ENCODE measurements at regions not wholly inside any gene's neighbourhood (a gene's known extent, or its start where the extent isn't known, plus 50 kb on each side); places are given as distances from the start of the nearest gene placed in this dataset.
"Not testable (repeated sequence)": the region's sequence is repeated elsewhere in the genome, so short reads cannot be mapped to it uniquely, and the experiment has no call there.

GRCh38 chr18:60895181-60895580 lies 438.0 kb upstream of the CDH20 start:
- H3K4me3 ChIP-seq (ENCODE audit: control insufficient read depth, low read depth, low read length): no peak overlapping the region
- TF ChIP-seq CTCF (IDR thresholded peaks at IDR 0.05; ENCODE audit: control insufficient read depth, insufficient read depth, low read depth, low read length, missing control alignments): no peak
- DNase-seq (ENCODE audit: low read depth): no peak

- no peak overlapping the region for H3K4me3 ChIP-seq (ENCODE audit: control insufficient read depth, low read depth, low read length)
- DNase-seq (ENCODE audit: low read depth): no peak
- TF ChIP-seq CTCF (IDR thresholded peaks at IDR 0.05; ENCODE audit: control insufficient read depth, insufficient read depth, low read depth, low read length, missing control alignments): no peak
These were observed 435.1 kb upstream of the CDH20 start for GRCh38 chr18:60898111-60898510.

GRCh38 chr18:60905699-60906098 lies 427.5 kb upstream of the CDH20 start:
- no peak for DNase-seq (ENCODE audit: low read depth)
- no peak for TF ChIP-seq CTCF (IDR thresholded peaks at IDR 0.05; ENCODE audit: control insufficient read depth, insufficient read depth, low read depth, low read length, missing control alignments)

GRCh38 chr18:60910534-60910933 lies 422.7 kb upstream of the CDH20 start:
- DNase-seq (ENCODE audit: low read depth): no peak
- TF ChIP-seq CTCF (IDR thresholded peaks at IDR 0.05; ENCODE audit: control insufficient read depth, insufficient read depth, low read depth, low read length, missing control alignments): no peak
- H3K4me3 ChIP-seq (ENCODE audit: control insufficient read depth, low read depth, low read length): no peak overlapping the region

More at GRCh38 chr18:60905699-60906098, 427.5 kb upstream of the CDH20 start:
- H3K4me3 ChIP-seq (ENCODE audit: control insufficient read depth, low read depth, low read length): no peak overlapping the region

- DNase-seq (ENCODE audit: low read depth): no peak
- TF ChIP-seq CTCF (IDR thresholded peaks at IDR 0.05; ENCODE audit: control insufficient read depth, insufficient read depth, low read depth, low read length, missing control alignments): no peak
- H3K4me3 ChIP-seq (ENCODE audit: control insufficient read depth, low read depth, low read length): no peak overlapping the region
These were observed 421.7 kb upstream of the CDH20 start for GRCh38 chr18:60911504-60911903.

- no peak for DNase-seq (ENCODE audit: low read depth)
- H3K4me3 ChIP-seq (ENCODE audit: control insufficient read depth, low read depth, low read length): no peak overlapping the region
- no peak for TF ChIP-seq CTCF (IDR thresholded peaks at IDR 0.05; ENCODE audit: control insufficient read depth, insufficient read depth, low read depth, low read length, missing control alignments)
These were observed 418.1 kb upstream of the CDH20 start for GRCh38 chr18:60915160-60915559.

GRCh38 chr18:60918862-60919261 lies 414.4 kb upstream of the CDH20 start:
- H3K4me3 ChIP-seq (ENCODE audit: control insufficient read depth, low read depth, low read length); DNase-seq (ENCODE audit: low read depth): not testable (repeated sequence)

Measured in AG09309 (cell line).